MG63 (cell line): ENCODE measurements at regions not wholly inside any gene's neighbourhood (a gene's known extent, or its start where the extent isn't known, plus 50 kb on each side); places are given as distances from the start of the nearest gene placed in this dataset.
A peak's percentile ranks its signal among the peaks of the same experiment; 100 is the strongest.

Experiments
- DNase-seq: peaks from one replicate; pipeline ENCODE4 v3.0.0-alpha.2; 2020
- H3K27me3 ChIP-seq: fragments of 250-450 bp; sonication (Bioruptor Pico); 2 replicates; pipeline ENCODE4 v1.5.1; 2020; ENCODE audit warnings: mild to moderate bottlenecking, moderate library complexity
- H3K36me3 ChIP-seq: fragments of 250-450 bp; sonication (Bioruptor Pico); 2 replicates; pipeline ENCODE4 v1.5.1; 2020; ENCODE audit warnings: mild to moderate bottlenecking, moderate library complexity
- H3K4me3 ChIP-seq: fragments of 250-450 bp; sonication (Bioruptor Pico); 2 replicates; pipeline ENCODE4 v1.5.1; 2020; ENCODE audit warnings: mild to moderate bottlenecking, moderate library complexity
- H3K9me3 ChIP-seq: fragments of 250-450 bp; sonication (Bioruptor Pico); 2 replicates; pipeline ENCODE4 v1.5.1; 2020; ENCODE audit warnings: mild to moderate bottlenecking, moderate library complexity

DNA sequence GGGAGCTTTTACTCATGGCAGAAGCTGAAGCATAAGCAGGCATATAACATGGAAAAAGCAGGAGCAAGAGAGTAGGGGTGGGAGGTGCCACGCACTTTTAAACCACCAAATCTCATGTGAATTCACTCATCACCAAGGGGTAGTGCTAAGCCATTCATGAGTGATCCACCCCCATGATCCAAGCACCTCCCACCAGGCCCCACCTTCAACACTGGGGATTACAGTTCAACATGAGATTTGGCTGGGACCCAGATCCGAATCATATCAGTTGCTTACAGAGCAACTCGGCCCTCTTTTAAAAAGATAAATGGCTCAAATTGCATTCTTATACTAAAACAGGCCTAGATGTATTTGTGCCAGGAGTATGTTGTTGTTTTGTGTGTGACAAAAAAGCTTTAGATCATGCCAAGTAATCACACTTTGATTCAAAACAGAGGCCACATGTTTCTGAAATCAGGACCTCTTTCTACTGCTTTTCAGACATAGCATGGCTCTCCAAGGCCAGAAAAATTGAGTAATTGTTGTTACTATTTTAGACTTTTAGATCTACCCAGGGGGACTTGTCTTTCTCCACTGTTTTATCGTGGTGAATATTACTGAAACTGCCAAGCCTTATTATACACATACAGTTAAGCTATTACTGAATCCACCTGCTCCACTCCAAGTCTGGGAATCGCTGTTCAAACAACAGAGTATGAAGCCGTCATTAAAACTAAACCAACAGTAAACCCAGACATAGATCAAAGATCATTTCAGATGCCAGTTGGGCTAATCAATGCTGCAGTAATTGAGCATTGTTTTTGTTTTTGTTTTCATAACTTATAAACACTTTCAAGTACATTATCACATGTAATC, 163.3 kb downstream of the KCNJ2 start:
- H3K36me3 ChIP-seq: no peaks in the 10 kb centered on the region
- H3K9me3 ChIP-seq: no peaks in the 10 kb centered on the region
- no peaks in the 10 kb centered on the region for H3K27me3 ChIP-seq
- no peak overlapping the region for H3K4me3 ChIP-seq
- no peak for DNase-seq

DNA sequence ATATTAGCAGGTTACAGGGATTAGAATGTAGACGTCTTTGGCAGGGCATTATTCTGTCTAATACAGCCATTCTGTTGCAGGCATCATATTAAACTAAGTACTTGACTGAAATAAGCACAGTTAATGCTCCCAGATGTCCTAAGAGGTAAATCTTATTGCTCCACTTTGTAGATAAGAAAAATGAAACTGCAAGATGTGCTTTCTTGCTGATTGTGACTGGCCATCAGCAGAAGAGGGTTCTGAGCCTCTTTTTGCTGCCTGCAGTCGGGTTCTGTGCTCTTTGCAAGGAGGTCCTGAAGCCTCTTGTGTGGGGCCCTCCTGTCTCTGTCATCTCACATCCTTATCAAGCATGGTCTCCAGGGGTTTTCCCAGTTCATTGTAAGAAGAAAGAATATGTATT, 167.1 kb downstream of the KCNJ2 start:
- Histone ChIP-seq H3K36me3 (no peaks in the 10 kb centered on the region), H3K9me3 (no peaks in the 10 kb centered on the region), H3K4me3 (no peak overlapping the region), H3K27me3 (no peaks in the 10 kb centered on the region)
- no peak for DNase-seq

DNA sequence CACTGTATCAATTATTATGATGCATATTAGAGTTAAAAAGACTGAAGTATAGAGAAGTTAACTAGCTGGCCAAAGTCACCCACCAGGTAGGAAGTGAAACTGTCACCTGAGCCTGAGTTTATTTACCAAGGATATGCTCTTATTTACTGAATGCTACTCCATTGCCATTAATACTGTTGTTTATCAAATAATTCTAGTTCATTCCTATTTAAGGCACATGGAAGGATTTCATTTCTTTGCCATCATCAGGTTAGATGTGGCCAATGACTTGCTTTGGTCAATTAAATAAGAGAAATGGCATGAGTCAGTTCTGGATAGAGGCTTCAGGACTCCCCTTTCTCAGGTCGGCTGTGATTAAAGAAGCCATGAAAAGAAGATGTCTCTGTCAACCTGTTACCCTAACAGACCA, 169.6 kb downstream of the KCNJ2 start:
- DNase-seq: no peak
- H3K36me3 ChIP-seq: no peaks in the 10 kb centered on the region
- H3K27me3 ChIP-seq: no peaks in the 10 kb centered on the region
- H3K4me3 ChIP-seq: no peak overlapping the region
- H3K9me3 ChIP-seq: no peaks in the 10 kb centered on the region

GRCh38 chr17:70343114-70343513, 173.8 kb downstream of the KCNJ2 start:
- H3K27me3 ChIP-seq: no peaks in the 10 kb centered on the region
- H3K9me3 ChIP-seq: no peaks in the 10 kb centered on the region
- no peak overlapping the region for H3K4me3 ChIP-seq
- no peak for DNase-seq
- H3K36me3 ChIP-seq: no peaks in the 10 kb centered on the region

GRCh38 chr17:70344386-70345060, 175.2 kb downstream of the KCNJ2 start:
- H3K36me3 ChIP-seq: no peaks in the 10 kb centered on the region
- no peaks in the 10 kb centered on the region for H3K27me3 ChIP-seq
- no peak for DNase-seq
- H3K9me3 ChIP-seq: no peaks in the 10 kb centered on the region
- H3K4me3 ChIP-seq: peak overlapping the region; percentile 44

GRCh38 chr17:70345061-70345460, 175.7 kb downstream of the KCNJ2 start:
- no peaks in the 10 kb centered on the region for H3K36me3 ChIP-seq
- no peaks in the 10 kb centered on the region for H3K27me3 ChIP-seq
- H3K4me3 ChIP-seq: no peak overlapping the region
- DNase-seq: no peak
- no peaks in the 10 kb centered on the region for H3K9me3 ChIP-seq

DNA sequence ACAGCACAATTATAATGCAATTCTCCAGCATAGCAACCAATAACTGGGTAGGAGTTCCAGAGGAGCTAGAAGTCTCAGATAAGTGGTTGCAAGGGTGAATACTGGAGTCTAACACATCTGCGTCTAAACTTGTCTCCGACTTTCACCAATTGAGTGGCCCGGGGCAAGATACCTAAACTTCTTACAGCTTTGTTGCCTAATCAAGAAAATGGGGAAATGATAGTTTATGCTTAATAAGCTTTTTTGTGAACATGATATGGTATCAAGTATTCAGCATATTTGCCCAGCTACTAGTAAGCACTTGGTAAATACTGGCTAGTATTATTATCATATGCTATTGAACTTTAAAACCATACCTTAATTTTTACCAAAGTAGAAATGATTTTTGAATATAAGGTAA, 183.5 kb downstream of the KCNJ2 start:
- no peaks in the 10 kb centered on the region for H3K27me3 ChIP-seq
- DNase-seq: no peak
- H3K36me3 ChIP-seq: no peaks in the 10 kb centered on the region
- no peaks in the 10 kb centered on the region for H3K9me3 ChIP-seq
- H3K4me3 ChIP-seq: no peak overlapping the region

DNA sequence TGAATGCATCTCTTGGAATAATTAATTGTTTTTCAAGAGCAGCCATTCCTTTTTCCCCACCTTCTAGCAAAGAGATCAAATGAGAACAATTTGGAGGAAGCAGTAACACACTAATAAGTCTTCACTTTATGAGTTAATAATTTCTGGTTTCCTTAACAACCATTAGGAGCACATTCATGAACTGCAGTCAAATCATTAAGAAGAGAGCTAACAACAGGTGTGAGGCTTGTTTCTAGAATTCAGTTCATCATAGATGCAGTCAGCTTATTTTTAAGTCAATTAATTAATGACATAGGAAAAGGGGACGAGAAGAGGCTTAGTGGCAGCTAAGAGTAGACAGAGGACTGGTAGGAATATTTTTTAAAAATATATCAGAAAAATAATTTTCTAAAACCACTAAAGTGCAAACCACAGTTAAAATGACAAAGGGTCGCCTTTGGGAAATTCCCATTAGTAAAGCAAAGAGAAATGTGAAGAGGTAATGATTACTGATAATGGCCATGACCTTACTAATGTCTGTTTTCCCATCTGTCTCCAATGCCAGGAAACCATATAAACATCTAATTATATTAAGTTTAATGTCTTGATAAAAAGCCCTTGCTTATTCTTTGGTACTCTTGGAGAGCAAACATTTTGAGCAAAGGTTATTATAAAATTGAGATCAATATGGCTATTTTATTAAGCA, 184.2 kb downstream of the KCNJ2 start:
- DNase-seq: no peak
- Histone ChIP-seq H3K4me3 (no peak overlapping the region), H3K36me3 (no peaks in the 10 kb centered on the region), H3K27me3 (no peaks in the 10 kb centered on the region), H3K9me3 (no peaks in the 10 kb centered on the region)

DNA sequence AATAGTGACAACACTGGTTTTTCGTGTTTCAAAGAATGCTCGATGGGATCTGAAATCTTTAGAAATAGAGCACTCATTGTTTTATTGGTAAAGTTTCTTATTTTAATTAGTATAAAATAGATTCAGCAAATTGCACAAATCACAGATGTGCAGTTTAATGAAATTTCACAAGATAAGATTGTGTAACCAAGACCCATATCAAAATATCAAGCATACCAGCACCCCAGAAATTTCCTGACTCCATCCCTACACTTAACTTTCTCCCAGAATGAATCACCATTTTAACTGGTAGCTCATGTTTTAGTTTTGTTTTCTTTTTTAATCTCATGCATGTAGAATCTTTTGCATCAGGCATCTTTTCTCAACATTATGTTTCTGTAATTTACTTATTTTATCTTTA, 185.9 kb downstream of the KCNJ2 start:
- Histone ChIP-seq H3K36me3 (no peaks in the 10 kb centered on the region), H3K9me3 (no peaks in the 10 kb centered on the region), H3K4me3 (no peak overlapping the region), H3K27me3 (no peaks in the 10 kb centered on the region)
- DNase-seq: no peak

DNA sequence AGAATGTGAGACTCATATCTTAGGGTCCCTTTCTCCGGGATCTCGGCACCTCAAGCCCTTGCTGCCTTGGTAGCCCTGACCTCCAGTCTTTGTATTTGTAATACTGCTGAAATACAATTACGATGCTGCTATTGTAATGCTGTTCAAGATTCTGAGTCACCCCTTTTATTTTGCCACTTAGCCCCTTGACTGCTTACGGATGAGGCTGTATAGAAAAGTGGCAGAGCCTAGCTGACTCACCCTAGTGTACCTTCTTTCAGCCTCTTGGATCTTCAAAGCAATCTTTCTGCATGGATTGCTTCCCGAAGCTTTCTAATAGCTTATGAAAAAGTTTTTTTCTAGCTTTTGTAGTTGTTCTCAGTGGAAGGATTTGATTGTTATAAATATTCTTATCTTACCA, 187.9 kb downstream of the KCNJ2 start:
- Histone ChIP-seq H3K36me3 (no peaks in the 10 kb centered on the region), H3K4me3 (no peak overlapping the region), H3K9me3 (no peaks in the 10 kb centered on the region), H3K27me3 (no peaks in the 10 kb centered on the region)
- no peak for DNase-seq

DNA sequence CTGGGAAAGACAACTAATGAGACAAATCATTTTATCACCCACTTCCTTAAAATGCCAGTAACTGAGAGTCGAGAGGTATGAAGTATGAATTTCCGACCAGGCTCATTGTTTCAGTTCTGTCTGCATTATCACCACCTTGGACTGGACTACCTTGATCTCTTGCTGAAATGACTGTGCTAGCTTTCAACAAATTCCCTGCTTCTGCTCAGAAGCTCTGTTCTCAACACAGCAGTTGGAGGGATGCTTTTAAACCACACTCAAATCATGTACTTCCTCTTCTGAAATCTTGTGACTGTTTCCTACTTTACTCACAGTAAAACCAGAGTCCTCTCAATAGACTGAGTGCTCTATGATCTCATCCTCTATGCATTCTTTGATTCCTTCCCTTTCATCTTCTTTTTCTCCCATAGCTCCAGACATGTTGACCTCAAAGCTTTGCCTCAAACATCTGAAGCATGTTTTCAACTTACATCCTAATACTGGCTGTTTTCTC, 195.8 kb downstream of the KCNJ2 start:
- Histone ChIP-seq H3K36me3 (no peaks in the 10 kb centered on the region), H3K4me3 (no peak overlapping the region), H3K9me3 (no peaks in the 10 kb centered on the region), H3K27me3 (no peaks in the 10 kb centered on the region)
- DNase-seq: no peak

DNA sequence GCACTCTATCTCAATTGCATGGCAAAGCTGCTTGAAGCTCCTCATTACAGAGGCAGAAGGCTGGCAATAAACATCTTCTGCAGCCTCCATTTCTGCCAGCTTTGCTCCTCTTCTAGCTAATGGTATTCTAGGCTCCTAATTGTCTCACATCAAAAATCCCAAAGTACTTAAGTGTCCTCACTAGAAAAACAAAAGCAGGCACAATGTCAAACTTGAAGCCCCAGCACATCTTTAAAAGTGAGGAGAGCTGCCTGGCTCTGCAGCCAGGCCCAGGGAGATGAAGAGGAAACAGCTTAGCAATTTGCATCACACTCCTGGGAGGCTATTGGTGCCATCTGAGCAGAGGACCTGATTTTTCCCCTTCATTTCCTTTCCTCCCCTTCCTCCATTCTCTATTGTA, 197.1 kb downstream of the KCNJ2 start:
- no peaks in the 10 kb centered on the region for H3K27me3 ChIP-seq
- no peaks in the 10 kb centered on the region for H3K36me3 ChIP-seq
- no peaks in the 10 kb centered on the region for H3K9me3 ChIP-seq
- no peak for DNase-seq
- no peak overlapping the region for H3K4me3 ChIP-seq

GRCh38 chr17:70368011-70368410, 198.7 kb downstream of the KCNJ2 start:
- Histone ChIP-seq H3K27me3 (no peaks in the 10 kb centered on the region), H3K9me3 (no peaks in the 10 kb centered on the region)
- DNase-seq: no peak

DNA sequence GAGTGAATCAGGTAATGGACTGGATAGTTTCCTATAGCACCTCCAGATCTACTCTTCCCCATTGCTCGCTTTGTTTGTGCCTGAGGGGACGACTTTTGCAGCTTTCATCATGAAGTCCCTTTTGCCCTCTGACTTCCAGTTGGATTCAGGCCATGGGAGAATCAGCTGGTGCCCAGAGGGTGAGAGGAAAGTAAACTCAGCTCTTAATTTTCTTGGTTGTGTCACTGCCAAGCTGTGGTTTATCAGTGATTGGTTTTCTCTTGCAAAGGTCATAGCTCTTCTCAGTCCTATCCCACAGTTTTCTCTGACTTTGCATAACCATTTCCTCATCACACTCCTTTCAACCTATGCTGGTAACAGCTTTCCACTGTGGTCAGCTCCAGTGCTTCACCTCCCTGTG, 200.1 kb downstream of the KCNJ2 start:
- Histone ChIP-seq H3K9me3 (no peaks in the 10 kb centered on the region), H3K4me3 (no peak overlapping the region), H3K27me3 (no peaks in the 10 kb centered on the region), H3K36me3 (no peaks in the 10 kb centered on the region)
- no peak for DNase-seq

More at GRCh38 chr17:70368011-70368410, 198.7 kb downstream of the KCNJ2 start:
- Histone ChIP-seq H3K36me3 (no peaks in the 10 kb centered on the region), H3K4me3 (no peak overlapping the region)

DNA sequence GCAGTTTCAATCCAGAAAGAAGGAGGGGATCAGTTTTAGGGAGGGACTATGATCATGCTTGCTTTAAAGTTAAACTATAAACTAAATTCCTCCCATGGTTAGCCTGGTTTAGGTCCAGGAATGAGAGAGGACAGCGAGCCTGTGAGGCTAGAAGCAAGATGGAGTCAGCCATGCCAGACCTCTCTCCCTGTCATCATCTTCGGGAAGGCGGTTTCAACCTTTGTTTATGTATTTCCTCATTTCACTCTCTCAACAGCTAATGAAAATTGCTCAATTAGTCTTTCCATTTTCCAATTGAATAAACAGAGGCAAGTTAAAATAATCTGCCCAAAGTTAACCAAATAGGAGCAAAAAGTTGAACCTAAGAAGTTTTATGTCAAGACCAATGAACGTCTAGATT, 201.5 kb downstream of the KCNJ2 start:
- no peak overlapping the region for H3K4me3 ChIP-seq
- no peaks in the 10 kb centered on the region for H3K27me3 ChIP-seq
- no peaks in the 10 kb centered on the region for H3K36me3 ChIP-seq
- H3K9me3 ChIP-seq: no peaks in the 10 kb centered on the region
- no peak for DNase-seq

DNA sequence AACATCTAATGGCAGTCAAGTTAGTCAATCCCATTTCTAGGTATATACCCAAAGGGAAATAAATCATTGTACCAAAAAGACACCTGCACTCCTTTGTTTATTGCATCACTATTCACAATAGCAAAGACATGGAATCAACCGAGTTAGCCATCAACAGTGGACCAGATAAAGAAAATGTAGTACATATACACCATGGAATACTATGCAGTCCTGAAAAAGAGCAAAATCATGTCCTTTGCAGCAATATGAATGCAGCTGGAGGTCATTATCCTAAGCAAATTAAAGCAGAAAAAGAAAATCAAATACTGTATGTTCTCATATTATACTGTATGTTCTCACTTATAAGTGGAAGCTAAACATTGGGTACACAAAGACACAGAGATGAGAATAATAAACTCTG, 204.0 kb downstream of the KCNJ2 start:
- no peak for DNase-seq

DNA sequence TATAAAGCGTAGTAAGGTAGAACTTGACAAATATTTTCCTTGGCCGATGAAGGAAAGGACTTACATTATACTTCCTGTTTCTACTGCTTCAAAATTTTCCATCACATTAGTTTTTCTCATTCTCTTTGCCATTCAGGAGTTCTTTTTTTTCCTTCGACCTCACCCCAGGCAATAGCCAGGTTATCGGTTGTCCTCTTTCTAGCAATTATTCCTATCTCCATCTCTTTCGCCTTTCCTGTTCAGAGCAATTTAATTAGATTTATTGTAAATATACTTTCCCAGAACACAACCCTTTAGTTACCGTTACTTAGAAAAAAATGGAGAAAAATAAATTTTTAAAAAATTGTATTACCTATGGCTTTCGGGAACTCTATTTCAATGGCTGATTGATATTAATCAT, 205.2 kb downstream of the KCNJ2 start:
- Histone ChIP-seq H3K4me3 (no peak overlapping the region), H3K27me3 (no peaks in the 10 kb centered on the region), H3K9me3 (no peaks in the 10 kb centered on the region), H3K36me3 (no peaks in the 10 kb centered on the region)
- DNase-seq: no peak

More for the DNA sequence above, 204.0 kb downstream of the KCNJ2 start:
- H3K36me3 ChIP-seq: no peaks in the 10 kb centered on the region
- no peak overlapping the region for H3K4me3 ChIP-seq
- H3K27me3 ChIP-seq: no peaks in the 10 kb centered on the region
- no peaks in the 10 kb centered on the region for H3K9me3 ChIP-seq
